Keratinocyte (primary cell): ENCODE measurements at regions not wholly inside any gene's neighbourhood (a gene's known extent, or its start where the extent isn't known, plus 50 kb on each side); places are given as distances from the start of the nearest gene placed in this dataset.

ENCODE experiments used
- DNase-seq: peaks from one replicate; pipeline ENCODE4 v3.0.0-alpha.2; 2011; ENCODE audit warnings: low read depth, missing footprints, low spot score
- FAIRE-seq: peaks from 2 replicates; lab custom pipeline; 2011; peaks lifted over from hg19 to GRCh38; lab: Jason Lieb, UNC
- H2AFZ ChIP-seq: 2 replicates; pipeline ENCODE4 v1.6.0; 2012; ENCODE audit warnings: low read length, control low read depth, inconsistent platforms; ENCODE audit not compliant: control insufficient read depth
- H3K27ac ChIP-seq: 2 replicates; pipeline ENCODE4 v1.5.1; 2011; ENCODE audit warnings: low read length; ENCODE audit not compliant: control insufficient read depth, insufficient read depth
- H3K27me3 ChIP-seq: 3 replicates; pipeline ENCODE4 v1.6.0; 2011; ENCODE audit warnings: low read length; ENCODE audit not compliant: control insufficient read depth, insufficient read depth; ENCODE audit errors: extremely low read depth
- H3K36me3 ChIP-seq, 2 experiments: 2 replicates in 1 of 2; 3 replicates in 1 of 2; pipeline ENCODE4 v1.5.1; 2011; ENCODE audit warnings: low read length in 2 of 2, mild to moderate bottlenecking in 1 of 2; ENCODE audit not compliant: control insufficient read depth in 2 of 2, insufficient read depth in 2 of 2; ENCODE audit errors: extremely low read depth in 1 of 2
- H3K4me1 ChIP-seq: 3 replicates; pipeline ENCODE4 v1.5.1; 2011; ENCODE audit warnings: low read length; ENCODE audit not compliant: control insufficient read depth, insufficient read depth; ENCODE audit errors: extremely low read depth
- H3K4me2 ChIP-seq: 3 replicates; pipeline ENCODE4 v1.6.0; 2011; ENCODE audit warnings: low read depth, low read length; ENCODE audit not compliant: control insufficient read depth, insufficient read depth; ENCODE audit errors: extremely low read depth
- H3K4me3 ChIP-seq, 3 experiments: fragments of 200-600 bp in 1 of 3; sonication (generic) in 1 of 3; 2 replicates in 2 of 3; 3 replicates in 1 of 3; pipeline ENCODE4 v1.5.1; 2011 to 2016; ENCODE audit warnings: low read length in 3 of 3, mild to moderate bottlenecking in 3 of 3, control low read depth in 2 of 3, inconsistent platforms in 1 of 3, low read depth in 1 of 3, mixed read lengths in 1 of 3, mixed run types in 1 of 3, moderate library complexity in 1 of 3; ENCODE audit not compliant: control insufficient read depth in 2 of 3, insufficient read depth in 2 of 3; ENCODE audit errors: extremely low read depth in 1 of 3
- H3K79me2 ChIP-seq: 2 replicates; pipeline ENCODE4 v1.6.0; 2012; ENCODE audit warnings: low read length; ENCODE audit not compliant: control insufficient read depth, insufficient read depth
- H3K9ac ChIP-seq: 3 replicates; pipeline ENCODE4 v1.6.0; 2011; ENCODE audit warnings: low read length; ENCODE audit not compliant: control insufficient read depth, insufficient read depth; ENCODE audit errors: extremely low read depth
- H3K9me1 ChIP-seq: 3 replicates; pipeline ENCODE4 v1.6.0; 2011; ENCODE audit warnings: low read length; ENCODE audit not compliant: control insufficient read depth, insufficient read depth; ENCODE audit errors: extremely low read depth
- H3K9me3 ChIP-seq: 2 replicates; pipeline ENCODE4 v1.5.1; 2012; ENCODE audit warnings: low read depth, low read length; ENCODE audit not compliant: control insufficient read depth
- H4K20me1 ChIP-seq: 3 replicates; pipeline ENCODE4 v1.6.0; 2011; ENCODE audit warnings: low read length; ENCODE audit not compliant: control insufficient read depth, insufficient read depth; ENCODE audit errors: extremely low read depth
- EZH2 ChIP-seq: IDR thresholded peaks from one replicate; pipeline ENCODE4 v1.6.1; 2012; ENCODE audit warnings: inconsistent platforms, mild to moderate bottlenecking, low read length, moderate library complexity
- dilution Hi-C: fragments of 300-500 bp; cut with MboI; formaldehyde crosslinking; loops from one replicate; pipeline ENCODE4 v1.7.0; 2020; ENCODE audit warnings: low sequenced_read_pairs; ENCODE audit not compliant: extremely low pct_ligation_motif_present
- TF ChIP-seq, protein P1 (sequence below), 3 experiments: IDR thresholded peaks in 1 of 3; conservative IDR thresholded peaks in 1 of 3; optimal IDR thresholded peaks in 1 of 3; 2 replicates in 2 of 3; 3 replicates in 1 of 3; pipeline versions ENCODE3 to v1.5.1; 2011; ENCODE audit warnings: low read length in 3 of 3, mild to moderate bottlenecking in 3 of 3, moderate library complexity in 2 of 3, control low read depth in 1 of 3, inconsistent platforms in 1 of 3; ENCODE audit not compliant: insufficient read depth in 2 of 3; ENCODE audit errors: extremely low read depth in 1 of 3

DNA sequence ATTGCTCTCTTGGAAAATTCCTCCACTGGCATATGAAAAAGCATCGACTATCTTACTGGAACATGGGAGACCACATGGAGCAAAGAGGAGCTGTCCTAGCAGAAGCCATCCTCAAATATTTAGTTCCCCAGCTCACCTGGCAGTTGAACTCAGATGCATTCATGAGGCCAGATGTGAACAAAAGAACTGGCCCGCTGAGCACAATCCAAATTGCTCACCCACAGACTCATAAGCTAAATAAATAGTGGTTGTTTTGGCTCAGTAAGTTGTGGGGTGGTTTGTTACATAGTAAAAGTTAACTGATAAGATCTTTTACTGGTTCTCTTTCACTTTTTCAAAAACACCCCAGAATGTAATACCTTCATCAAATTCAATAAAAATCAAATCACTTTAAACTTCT is 108.6 kb upstream of the CWC22 start:
- no peaks in the 10 kb centered on the region for H3K79me2 ChIP-seq
- H3K9me1 ChIP-seq = no peaks in the 10 kb centered on the region
- dilution Hi-C loops = no loop called here
- no peaks in the 10 kb centered on the region for H4K20me1 ChIP-seq
- no peak overlapping the region for H3K4me3 ChIP-seq
- H3K27ac ChIP-seq = no peak overlapping the region
- H3K9me3 ChIP-seq = no peaks in the 10 kb centered on the region
- no peak overlapping the region for H3K4me2 ChIP-seq
- TF ChIP-seq, protein P1, sequence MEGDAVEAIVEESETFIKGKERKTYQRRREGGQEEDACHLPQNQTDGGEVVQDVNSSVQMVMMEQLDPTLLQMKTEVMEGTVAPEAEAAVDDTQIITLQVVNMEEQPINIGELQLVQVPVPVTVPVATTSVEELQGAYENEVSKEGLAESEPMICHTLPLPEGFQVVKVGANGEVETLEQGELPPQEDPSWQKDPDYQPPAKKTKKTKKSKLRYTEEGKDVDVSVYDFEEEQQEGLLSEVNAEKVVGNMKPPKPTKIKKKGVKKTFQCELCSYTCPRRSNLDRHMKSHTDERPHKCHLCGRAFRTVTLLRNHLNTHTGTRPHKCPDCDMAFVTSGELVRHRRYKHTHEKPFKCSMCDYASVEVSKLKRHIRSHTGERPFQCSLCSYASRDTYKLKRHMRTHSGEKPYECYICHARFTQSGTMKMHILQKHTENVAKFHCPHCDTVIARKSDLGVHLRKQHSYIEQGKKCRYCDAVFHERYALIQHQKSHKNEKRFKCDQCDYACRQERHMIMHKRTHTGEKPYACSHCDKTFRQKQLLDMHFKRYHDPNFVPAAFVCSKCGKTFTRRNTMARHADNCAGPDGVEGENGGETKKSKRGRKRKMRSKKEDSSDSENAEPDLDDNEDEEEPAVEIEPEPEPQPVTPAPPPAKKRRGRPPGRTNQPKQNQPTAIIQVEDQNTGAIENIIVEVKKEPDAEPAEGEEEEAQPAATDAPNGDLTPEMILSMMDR (optimal IDR thresholded peaks at IDR 0.05 in 1 of 3, IDR thresholded peaks at IDR 0.05 in 1 of 3, conservative IDR thresholded peaks at IDR 0.05 in 1 of 3; ENCODE audit: extremely low read depth in 1 of 3, insufficient read depth in 2 of 3, low read length in 3 of 3) = no peak
- TF ChIP-seq EZH2 = no peak
- no peaks in the 10 kb centered on the region for H3K36me3 ChIP-seq
- no peak for FAIRE-seq
- H3K27me3 ChIP-seq = no peaks in the 10 kb centered on the region
- H3K9ac ChIP-seq = no peak overlapping the region
- H3K4me1 ChIP-seq = no peaks in the 10 kb centered on the region
- DNase-seq = no peak
- no peak overlapping the region for H2AFZ ChIP-seq

- FAIRE-seq (no peak), DNase-seq (no peak)
- Histone ChIP-seq H3K4me2 (no peak overlapping the region), H4K20me1 (no peaks in the 10 kb centered on the region), H3K9me1 (no peaks in the 10 kb centered on the region), H3K4me1 (no peaks in the 10 kb centered on the region), H3K79me2 (no peaks in the 10 kb centered on the region), H3K4me3 (no peak overlapping the region), H2AFZ (no peak overlapping the region), H3K27ac (no peak overlapping the region), H3K27me3 (no peaks in the 10 kb centered on the region), H3K9ac (no peak overlapping the region), H3K36me3 (no peaks in the 10 kb centered on the region), H3K9me3 (no peaks in the 10 kb centered on the region)
- TF ChIP-seq, protein P1 (optimal IDR thresholded peaks at IDR 0.05 in 1 of 3, IDR thresholded peaks at IDR 0.05 in 1 of 3, conservative IDR thresholded peaks at IDR 0.05 in 1 of 3; ENCODE audit: extremely low read depth in 1 of 3, insufficient read depth in 2 of 3, low read length in 3 of 3) = no peak
- TF ChIP-seq EZH2 = no peak
- dilution Hi-C loops = no loop called here
These were observed 108.2 kb upstream of the CWC22 start for GRCh38 chr2:180115269-180115668.
